Posterior vena cava (tissue), 2 donors: ENCODE measurements at regions not wholly inside any gene's neighbourhood (a gene's known extent, or its start where the extent isn't known, plus 50 kb on each side); places are given as distances from the start of the nearest gene placed in this dataset.

ENCODE experiments used
- DNase-seq: peaks from one replicate; pipeline ENCODE4 v3.0.0-alpha.2; 2020; ENCODE audit warnings: low spot score
- intact Hi-C, 2 donors: fragments of 100-400 bp; cut with DNase I; formaldehyde crosslinking; loops; one replicate each; pipeline versions ENCODE4 v1.14.1 to v1.14.2; 2022 to 2023
- donor health status: DM: yes; HTN: yes; CAD: no.
- donor health status: DM: yes; HTN: yes; CAD: no.

GRCh38 chr13:64338671-64339070, 2891.5 kb downstream of the PCDH9 start:
- intact Hi-C loops, result no loop called here

GRCh38 chr13:64333888-64334287, 2896.2 kb downstream of the PCDH9 start:
- no peak for DNase-seq
- intact Hi-C loops, result no loop called here

More at GRCh38 chr13:64338671-64339070, 2891.5 kb downstream of the PCDH9 start:
- no peak for DNase-seq

GRCh38 chr13:64332048-64332447, 2898.1 kb downstream of the PCDH9 start:
- DNase-seq, result no peak
- intact Hi-C loops, result no loop called here

- intact Hi-C loops, result no loop called here
- DNase-seq, result no peak
These were observed 2902.5 kb downstream of the PCDH9 start for GRCh38 chr13:64327505-64328194.

GRCh38 chr13:64314331-64314730, 2898.7 kb upstream of the PCDH20 start:
- intact Hi-C loops, result no loop called here
- no peak for DNase-seq

GRCh38 chr13:64311948-64312347, 2896.3 kb upstream of the PCDH20 start:
- no peak for DNase-seq
- intact Hi-C loops, result no loop called here

GRCh38 chr13:64311112-64311511, 2895.5 kb upstream of the PCDH20 start:
- no peak for DNase-seq
- intact Hi-C loops, result no loop called here

GRCh38 chr13:64305246-64305645, 2889.6 kb upstream of the PCDH20 start:
- intact Hi-C loops, result no loop called here
- DNase-seq, result no peak

- intact Hi-C loops, result no loop called here
- DNase-seq, result no peak
These were observed 2884.6 kb upstream of the PCDH20 start for GRCh38 chr13:64300239-64300638.

GRCh38 chr13:64293923-64294322, 2878.3 kb upstream of the PCDH20 start:
- intact Hi-C loops, result no loop called here
- no peak for DNase-seq

GRCh38 chr13:64289702-64290101, 2874.1 kb upstream of the PCDH20 start:
- intact Hi-C loops, result no loop called here
- no peak for DNase-seq

GRCh38 chr13:64283926-64284325, 2868.3 kb upstream of the PCDH20 start:
- intact Hi-C loops, result no loop called here
- DNase-seq, result no peak

- DNase-seq, result no peak
- intact Hi-C loops, result no loop called here
These were observed 2862.8 kb upstream of the PCDH20 start for GRCh38 chr13:64278493-64278892.

- DNase-seq, result no peak
- intact Hi-C loops, result no loop called here
These were observed 2861.4 kb upstream of the PCDH20 start for GRCh38 chr13:64277097-64277496.

GRCh38 chr13:64276232-64276631, 2860.6 kb upstream of the PCDH20 start:
- intact Hi-C loops, result no loop called here
- DNase-seq, result no peak

GRCh38 chr13:64274481-64275217, 2859.0 kb upstream of the PCDH20 start:
- DNase-seq, result no peak
- intact Hi-C loops, result no loop called here

GRCh38 chr13:64273780-64274179, 2858.1 kb upstream of the PCDH20 start:
- intact Hi-C loops, result no loop called here
- DNase-seq, result no peak

GRCh38 chr13:64272681-64273080, 2857.0 kb upstream of the PCDH20 start:
- intact Hi-C loops, result no loop called here

GRCh38 chr13:64266024-64266423, 2850.4 kb upstream of the PCDH20 start:
- DNase-seq, result no peak
- intact Hi-C loops, result no loop called here

More at GRCh38 chr13:64272681-64273080, 2857.0 kb upstream of the PCDH20 start:
- no peak for DNase-seq

- intact Hi-C loops, result no loop called here
- DNase-seq, result no peak
These were observed 2847.6 kb upstream of the PCDH20 start for GRCh38 chr13:64263285-64263684.

- intact Hi-C loops, result no loop called here
- DNase-seq, result no peak
These were observed 2841.1 kb upstream of the PCDH20 start for GRCh38 chr13:64256751-64257150.
